ENCODE measurements at regions not wholly inside any gene's neighbourhood (a gene's known extent, or its start where the extent isn't known, plus 50 kb on each side); places are given as distances from the start of the nearest gene placed in this dataset.

- TF ChIP-seq, protein P1, sequence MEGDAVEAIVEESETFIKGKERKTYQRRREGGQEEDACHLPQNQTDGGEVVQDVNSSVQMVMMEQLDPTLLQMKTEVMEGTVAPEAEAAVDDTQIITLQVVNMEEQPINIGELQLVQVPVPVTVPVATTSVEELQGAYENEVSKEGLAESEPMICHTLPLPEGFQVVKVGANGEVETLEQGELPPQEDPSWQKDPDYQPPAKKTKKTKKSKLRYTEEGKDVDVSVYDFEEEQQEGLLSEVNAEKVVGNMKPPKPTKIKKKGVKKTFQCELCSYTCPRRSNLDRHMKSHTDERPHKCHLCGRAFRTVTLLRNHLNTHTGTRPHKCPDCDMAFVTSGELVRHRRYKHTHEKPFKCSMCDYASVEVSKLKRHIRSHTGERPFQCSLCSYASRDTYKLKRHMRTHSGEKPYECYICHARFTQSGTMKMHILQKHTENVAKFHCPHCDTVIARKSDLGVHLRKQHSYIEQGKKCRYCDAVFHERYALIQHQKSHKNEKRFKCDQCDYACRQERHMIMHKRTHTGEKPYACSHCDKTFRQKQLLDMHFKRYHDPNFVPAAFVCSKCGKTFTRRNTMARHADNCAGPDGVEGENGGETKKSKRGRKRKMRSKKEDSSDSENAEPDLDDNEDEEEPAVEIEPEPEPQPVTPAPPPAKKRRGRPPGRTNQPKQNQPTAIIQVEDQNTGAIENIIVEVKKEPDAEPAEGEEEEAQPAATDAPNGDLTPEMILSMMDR (IDR thresholded peaks at IDR 0.05): no peak
- no peak for ATAC-seq
- no peak for DNase-seq
- Histone ChIP-seq H3K27ac (no peak overlapping the region), H3K4me3 (no peak overlapping the region), H3K9me3 (no peaks in the 10 kb centered on the region), H3K4me1 (no peaks in the 10 kb centered on the region), H3K27me3 (peaks cover 8 to 71% of the 10 kb centered on the region in 2 donors), H3K36me3 (no peaks in the 10 kb centered on the region)
- intact Hi-C loops (cut with DNase I): no loop called here
Observed at GRCh38 chr11:115653076-115653475, 148.9 kb upstream of the CADM1 start.

DNA sequence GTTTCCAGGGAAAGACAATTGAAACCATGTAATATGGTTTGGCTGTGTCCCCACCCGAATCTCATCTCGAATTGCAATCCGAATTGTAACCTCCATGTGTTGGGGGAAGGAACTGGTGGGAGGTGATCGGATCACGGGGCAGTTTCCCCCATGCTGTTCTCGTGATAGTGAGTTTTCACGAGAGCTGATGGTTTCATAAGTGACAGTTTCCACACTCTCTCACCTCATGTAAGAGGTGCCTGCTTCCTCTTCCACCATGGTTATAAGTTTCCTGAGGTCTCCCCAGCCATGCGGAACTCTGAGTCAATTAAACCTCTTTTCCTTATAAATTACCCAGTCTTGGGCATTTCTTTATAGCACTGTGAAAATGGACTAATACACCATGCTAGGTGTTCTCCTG, 148.3 kb upstream of the CADM1 start:
- Histone ChIP-seq H3K4me3 (no peak overlapping the region), H3K9me3 (no peaks in the 10 kb centered on the region), H3K27ac (no peak overlapping the region), H3K36me3 (no peaks in the 10 kb centered on the region), H3K27me3 (peaks cover 6 to 70% of the 10 kb centered on the region in 2 donors), H3K4me1 (no peaks in the 10 kb centered on the region)
- intact Hi-C loops (cut with DNase I): no loop called here
- DNase-seq (no peak), ATAC-seq (no peak)
- TF ChIP-seq, protein P1 (IDR thresholded peaks at IDR 0.05): no peak

DNA sequence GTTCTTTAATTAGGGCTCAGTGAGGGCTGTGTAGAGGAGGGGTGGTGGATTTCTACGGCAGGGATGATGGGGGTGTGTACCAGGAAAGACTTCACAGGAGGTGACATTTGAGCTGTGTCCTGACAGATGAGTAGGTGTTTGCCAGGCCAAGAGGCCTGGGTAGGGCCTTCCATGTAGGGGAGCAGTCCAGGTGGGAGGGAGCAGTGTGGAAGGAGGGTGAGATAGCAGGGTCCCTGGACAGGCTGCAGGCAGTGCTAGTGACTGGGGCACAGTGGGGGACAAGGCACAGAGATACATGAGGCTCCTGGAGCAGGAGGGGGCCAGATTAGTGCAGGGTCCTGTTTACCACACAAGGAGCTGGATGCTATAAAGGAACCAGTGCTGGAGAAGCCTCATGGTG, 147.9 kb upstream of the CADM1 start:
- H3K4me1 ChIP-seq: no peaks in the 10 kb centered on the region
- H3K27me3 ChIP-seq: peaks cover 6 to 67% of the 10 kb centered on the region in 2 donors
- no peak overlapping the region for H3K27ac ChIP-seq
- TF ChIP-seq, protein P1 (IDR thresholded peaks at IDR 0.05): no peak
- no peaks in the 10 kb centered on the region for H3K9me3 ChIP-seq
- H3K4me3 ChIP-seq: no peak overlapping the region
- intact Hi-C loops (cut with DNase I): no loop called here
- H3K36me3 ChIP-seq: no peaks in the 10 kb centered on the region
- DNase-seq (no peak), ATAC-seq (no peak)

DNA sequence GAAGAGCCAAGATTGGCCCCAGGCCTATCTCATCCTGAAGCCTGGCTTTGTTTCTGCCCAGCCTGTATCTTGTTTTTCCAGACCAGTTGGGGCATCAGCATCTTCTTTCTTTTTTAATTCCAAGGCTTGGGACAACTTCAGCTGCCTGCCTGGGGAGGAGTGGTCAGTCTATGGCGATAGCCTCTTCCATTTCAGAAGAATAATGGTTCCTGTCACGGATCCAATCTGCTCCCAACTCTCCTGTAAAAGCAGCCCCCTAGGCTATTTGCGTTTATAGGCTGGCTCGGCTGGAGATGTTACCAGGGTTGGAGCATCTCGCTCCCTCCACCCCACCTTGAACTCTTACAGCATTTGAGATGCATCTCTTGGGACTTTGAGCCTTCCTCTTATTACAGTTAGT, 145.2 kb upstream of the CADM1 start:
- Histone ChIP-seq H3K36me3 (no peaks in the 10 kb centered on the region), H3K27ac (no peak overlapping the region), H3K4me3 (no peak overlapping the region), H3K4me1 (no peaks in the 10 kb centered on the region), H3K9me3 (no peaks in the 10 kb centered on the region), H3K27me3 (peaks cover 0 to 71% of the 10 kb centered on the region in 2 donors)
- intact Hi-C loops (cut with DNase I): no loop called here
- DNase-seq (no peak), ATAC-seq (no peak)
- TF ChIP-seq, protein P1 (IDR thresholded peaks at IDR 0.05): no peak

GRCh38 chr11:115645631-115646317, 141.6 kb upstream of the CADM1 start:
- DNase-seq (no peak), ATAC-seq (no peak)
- Histone ChIP-seq H3K36me3 (no peaks in the 10 kb centered on the region), H3K27me3 (peaks cover 0 to 88% of the 10 kb centered on the region in 2 donors), H3K9me3 (no peaks in the 10 kb centered on the region), H3K4me3 (no peak overlapping the region), H3K27ac (no peak overlapping the region), H3K4me1 (no peaks in the 10 kb centered on the region)
- TF ChIP-seq, protein P1 (IDR thresholded peaks at IDR 0.05): no peak
- intact Hi-C loops (cut with DNase I): no loop called here
